ENCODE measurements at regions not wholly inside any gene's neighbourhood (a gene's known extent, or its start where the extent isn't known, plus 50 kb on each side); places are given as distances from the start of the nearest gene placed in this dataset.

GRCh38 chr1:199970125-199970524 lies 57.4 kb upstream of the NR5A2 start:
- no peak for ATAC-seq
- TF ChIP-seq ZC3H10 (CRISPR knock-in tag; IDR thresholded peaks at IDR 0.05) (no peak), RARB (CRISPR knock-in tag; IDR thresholded peaks at IDR 0.05) (no peak), OSR1 (CRISPR knock-in tag; IDR thresholded peaks at IDR 0.05) (no peak), ZNF8 (CRISPR knock-in tag; IDR thresholded peaks at IDR 0.05) (no peak), PATZ1 (CRISPR knock-in tag; IDR thresholded peaks at IDR 0.05; ENCODE audit: borderline replicate concordance) (no peak), ISL1 (CRISPR knock-in tag; IDR thresholded peaks at IDR 0.05) (no peak), SNAI2 (CRISPR knock-in tag; IDR thresholded peaks at IDR 0.05) (no peak), ARNTL (CRISPR knock-in tag; IDR thresholded peaks at IDR 0.05; ENCODE audit: borderline replicate concordance, low read depth) (no peak), CREB5 (CRISPR knock-in tag; IDR thresholded peaks at IDR 0.05; ENCODE audit: low read depth) (no peak), CSDC2 (CRISPR knock-in tag; IDR thresholded peaks at IDR 0.05) (no peak), ZFP30 (CRISPR knock-in tag; IDR thresholded peaks at IDR 0.05) (no peak), GLIS3 (CRISPR knock-in tag; IDR thresholded peaks at IDR 0.05) (no peak), TCF4 (CRISPR knock-in tag; IDR thresholded peaks at IDR 0.05; ENCODE audit: borderline replicate concordance) (no peak), ESRRG (CRISPR knock-in tag; IDR thresholded peaks at IDR 0.05) (no peak), ZNF70 (CRISPR knock-in tag; IDR thresholded peaks at IDR 0.05) (no peak)

GRCh38 chr1:199976496-199977144 lies 50.9 kb upstream of the NR5A2 start:
- TF ChIP-seq ISL1 (CRISPR knock-in tag; IDR thresholded peaks at IDR 0.05) = no peak
- no peak for TF ChIP-seq ZNF70 (CRISPR knock-in tag; IDR thresholded peaks at IDR 0.05)
- TF ChIP-seq TOX (CRISPR knock-in tag; IDR thresholded peaks at IDR 0.05; ENCODE audit: borderline replicate concordance) = no peak
- no peak for TF ChIP-seq ZFP30 (CRISPR knock-in tag; IDR thresholded peaks at IDR 0.05)
- no peak for TF ChIP-seq CSDC2 (CRISPR knock-in tag; IDR thresholded peaks at IDR 0.05)
- TF ChIP-seq TSHZ2 (CRISPR knock-in tag; IDR thresholded peaks at IDR 0.05) = no peak
- no peak for TF ChIP-seq ZFP3 (CRISPR knock-in tag; IDR thresholded peaks at IDR 0.05)
- no peak for TF ChIP-seq PPARA (CRISPR knock-in tag; IDR thresholded peaks at IDR 0.05; ENCODE audit: borderline replicate concordance)
- no peak for TF ChIP-seq ZNF565 (CRISPR knock-in tag; conservative IDR thresholded peaks at IDR 0.05; ENCODE audit: low read depth)
- no peak for TF ChIP-seq CSRNP3 (CRISPR knock-in tag; IDR thresholded peaks at IDR 0.05)
- no peak for TF ChIP-seq CREB5 (CRISPR knock-in tag; IDR thresholded peaks at IDR 0.05; ENCODE audit: low read depth)
- TF ChIP-seq POU6F1 (CRISPR knock-in tag; IDR thresholded peaks at IDR 0.05; ENCODE audit: borderline replicate concordance, low read depth) = no peak
- TF ChIP-seq ZNF8 (CRISPR knock-in tag; IDR thresholded peaks at IDR 0.05) = no peak
- no peak for TF ChIP-seq GLIS3 (CRISPR knock-in tag; IDR thresholded peaks at IDR 0.05)
- TF ChIP-seq ESRRG (CRISPR knock-in tag; IDR thresholded peaks at IDR 0.05) = no peak

More at GRCh38 chr1:199976496-199977144, 50.9 kb upstream of the NR5A2 start:
- no peak for ATAC-seq
